Bronchial epithelial cell (primary cell): ENCODE measurements at regions not wholly inside any gene's neighbourhood (a gene's known extent, or its start where the extent isn't known, plus 50 kb on each side); places are given as distances from the start of the nearest gene placed in this dataset.

Source experiments
- DNase-seq: peaks from one replicate; pipeline ENCODE4 v3.0.0-alpha.2; 2010; ENCODE audit warnings: low read depth
- FAIRE-seq: peaks from 2 replicates; lab custom pipeline; 2011; peaks lifted over from hg19 to GRCh38; lab: Jason Lieb, UNC
- H3K27me3 ChIP-seq: 2 replicates; pipeline ENCODE4 v1.5.1; 2011; ENCODE audit warnings: low read length; ENCODE audit not compliant: control insufficient read depth, insufficient read depth
- H3K36me3 ChIP-seq: 2 replicates; pipeline ENCODE4 v1.5.1; 2011; ENCODE audit warnings: low read length; ENCODE audit not compliant: control insufficient read depth, insufficient read depth
- H3K4me3 ChIP-seq: 2 replicates; pipeline ENCODE4 v1.5.1; 2011; ENCODE audit warnings: mild to moderate bottlenecking, low read depth, low read length, control low read depth
- TF ChIP-seq, protein P1 (sequence below): IDR thresholded peaks from 2 replicates; pipeline ENCODE4 v1.5.1; 2011; ENCODE audit warnings: mild to moderate bottlenecking, moderate library complexity, low read length, control low read depth, inconsistent platforms; ENCODE audit not compliant: insufficient read depth, severe bottlenecking

DNA sequence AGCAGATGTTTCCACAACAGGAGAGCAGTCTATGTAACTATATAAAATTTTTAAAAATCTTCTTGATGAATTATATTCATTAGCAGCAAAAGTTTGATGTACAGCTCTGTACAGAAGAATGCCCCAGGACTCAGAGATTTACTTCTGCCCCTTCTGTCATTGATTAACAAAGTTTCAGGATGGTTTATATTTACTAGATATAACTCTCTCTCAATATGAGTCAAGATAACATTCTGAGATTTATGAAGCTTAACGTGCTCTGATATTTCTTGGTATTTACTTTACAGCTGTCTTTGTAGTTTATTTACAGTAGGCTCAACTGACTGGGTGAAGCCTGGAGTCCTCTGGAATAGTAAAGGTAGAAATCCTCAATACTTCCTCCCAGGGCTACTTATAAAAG is 93.6 kb upstream of the HNMT start:
- no peaks in the 10 kb centered on the region for H3K27me3 ChIP-seq
- no peak for DNase-seq
- TF ChIP-seq, protein P1, sequence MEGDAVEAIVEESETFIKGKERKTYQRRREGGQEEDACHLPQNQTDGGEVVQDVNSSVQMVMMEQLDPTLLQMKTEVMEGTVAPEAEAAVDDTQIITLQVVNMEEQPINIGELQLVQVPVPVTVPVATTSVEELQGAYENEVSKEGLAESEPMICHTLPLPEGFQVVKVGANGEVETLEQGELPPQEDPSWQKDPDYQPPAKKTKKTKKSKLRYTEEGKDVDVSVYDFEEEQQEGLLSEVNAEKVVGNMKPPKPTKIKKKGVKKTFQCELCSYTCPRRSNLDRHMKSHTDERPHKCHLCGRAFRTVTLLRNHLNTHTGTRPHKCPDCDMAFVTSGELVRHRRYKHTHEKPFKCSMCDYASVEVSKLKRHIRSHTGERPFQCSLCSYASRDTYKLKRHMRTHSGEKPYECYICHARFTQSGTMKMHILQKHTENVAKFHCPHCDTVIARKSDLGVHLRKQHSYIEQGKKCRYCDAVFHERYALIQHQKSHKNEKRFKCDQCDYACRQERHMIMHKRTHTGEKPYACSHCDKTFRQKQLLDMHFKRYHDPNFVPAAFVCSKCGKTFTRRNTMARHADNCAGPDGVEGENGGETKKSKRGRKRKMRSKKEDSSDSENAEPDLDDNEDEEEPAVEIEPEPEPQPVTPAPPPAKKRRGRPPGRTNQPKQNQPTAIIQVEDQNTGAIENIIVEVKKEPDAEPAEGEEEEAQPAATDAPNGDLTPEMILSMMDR: no peak
- no peaks in the 10 kb centered on the region for H3K36me3 ChIP-seq
- no peak for FAIRE-seq
- H3K4me3 ChIP-seq: no peak overlapping the region

DNA sequence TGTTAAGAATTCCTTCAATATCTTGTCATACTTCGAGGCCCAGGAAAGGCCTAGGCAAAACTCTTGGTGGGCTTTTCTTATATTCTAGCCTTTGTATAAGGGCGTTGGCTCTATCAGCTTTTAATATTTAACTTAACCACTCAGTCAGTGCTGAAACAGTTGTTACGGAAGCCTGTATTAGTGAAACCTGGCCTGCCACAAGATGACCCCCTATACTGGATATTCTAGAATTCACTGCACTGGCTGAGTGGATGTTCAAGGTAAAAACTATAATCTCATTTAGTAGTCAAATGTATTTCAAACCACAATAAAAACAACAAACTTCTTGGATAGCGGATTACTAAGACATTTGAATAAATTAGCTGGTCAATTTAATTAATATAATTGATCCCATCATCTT is 91.7 kb upstream of the HNMT start:
- TF ChIP-seq, protein P1: no peak
- DNase-seq (no peak), FAIRE-seq (no peak)
- no peaks in the 10 kb centered on the region for H3K36me3 ChIP-seq
- H3K4me3 ChIP-seq: no peak overlapping the region
- H3K27me3 ChIP-seq: no peaks in the 10 kb centered on the region

DNA sequence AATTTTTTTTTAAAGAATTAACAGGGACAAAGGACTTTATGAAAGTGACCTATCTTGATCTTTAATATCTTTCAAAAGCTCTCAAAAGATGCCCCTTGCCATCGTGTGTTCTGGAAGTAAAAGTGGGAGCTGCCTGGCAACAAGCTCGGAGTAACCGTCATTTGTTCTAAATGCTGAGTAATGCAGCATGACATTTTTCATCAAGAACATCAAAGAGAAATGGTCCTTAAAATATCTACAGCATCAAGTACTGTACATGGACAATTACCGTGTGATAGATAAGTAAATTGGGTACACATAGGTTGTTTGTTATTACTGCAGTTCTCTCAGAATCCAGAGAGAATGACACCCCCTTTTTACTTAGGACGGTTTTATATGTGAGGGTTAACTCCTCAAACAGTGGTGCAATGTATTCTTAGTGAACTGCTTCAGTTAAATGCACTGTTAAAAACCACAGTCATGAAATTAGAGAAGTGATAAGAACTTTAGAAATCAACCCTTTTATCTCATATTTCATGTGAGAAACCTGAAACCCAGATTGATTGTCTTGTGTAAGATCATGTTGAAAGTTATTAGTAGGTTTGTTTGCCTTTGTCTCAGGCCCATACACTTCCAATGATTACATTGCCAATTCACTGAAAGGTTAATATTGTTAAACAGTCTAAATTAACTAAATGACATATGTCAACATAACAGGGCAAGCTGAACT is 90.6 kb upstream of the HNMT start:
- no peaks in the 10 kb centered on the region for H3K36me3 ChIP-seq
- no peaks in the 10 kb centered on the region for H3K27me3 ChIP-seq
- DNase-seq (no peak), FAIRE-seq (no peak)
- no peak overlapping the region for H3K4me3 ChIP-seq
- TF ChIP-seq, protein P1: no peak

DNA sequence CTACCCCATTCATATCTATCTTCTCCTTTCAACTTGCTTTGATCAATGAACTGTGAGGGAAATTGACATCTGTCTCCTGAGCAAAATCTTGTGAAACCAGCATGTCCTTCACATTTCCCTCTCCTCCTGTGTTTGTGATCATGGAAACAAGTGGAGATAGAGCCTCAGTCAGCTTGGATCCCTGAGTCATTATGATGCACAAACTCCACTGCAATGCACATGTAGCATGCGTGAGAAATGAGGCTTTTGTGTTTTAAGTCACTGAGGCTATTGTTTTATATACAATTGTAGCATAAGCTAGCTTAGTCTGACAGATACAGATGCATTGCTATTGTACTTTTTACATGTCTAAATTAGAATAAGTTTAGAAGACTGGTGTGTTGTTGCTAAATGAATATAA is 85.2 kb upstream of the HNMT start:
- DNase-seq: peak; percentile 16
- no peak for FAIRE-seq

DNA sequence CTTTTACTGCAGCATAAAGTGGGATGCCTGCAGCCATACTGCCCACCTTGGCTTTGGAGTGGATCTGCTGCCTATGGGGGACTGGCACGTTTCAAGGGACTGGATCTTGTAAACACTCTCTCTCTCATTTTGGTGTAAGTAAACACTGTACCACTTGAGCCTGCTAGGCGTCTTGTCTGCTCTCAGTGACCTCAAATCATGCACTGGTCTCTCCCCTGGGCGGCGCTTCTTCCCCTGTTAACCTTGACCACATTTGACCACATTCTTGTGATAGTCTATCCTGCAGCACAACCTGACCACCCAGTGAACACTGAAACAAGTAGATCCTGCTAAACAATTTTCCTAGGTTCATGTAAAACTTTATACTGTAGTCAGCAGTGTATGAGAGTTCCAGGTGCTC is 82.6 kb upstream of the HNMT start:
- TF ChIP-seq, protein P1: no peak
- no peak for DNase-seq
- FAIRE-seq: no peak
- H3K36me3 ChIP-seq: no peaks in the 10 kb centered on the region
- H3K27me3 ChIP-seq: no peaks in the 10 kb centered on the region
- H3K4me3 ChIP-seq: no peak overlapping the region

More for the DNA sequence above, 85.2 kb upstream of the HNMT start:
- no peaks in the 10 kb centered on the region for H3K27me3 ChIP-seq
- TF ChIP-seq, protein P1: no peak
- no peak overlapping the region for H3K4me3 ChIP-seq
- H3K36me3 ChIP-seq: no peaks in the 10 kb centered on the region

DNA sequence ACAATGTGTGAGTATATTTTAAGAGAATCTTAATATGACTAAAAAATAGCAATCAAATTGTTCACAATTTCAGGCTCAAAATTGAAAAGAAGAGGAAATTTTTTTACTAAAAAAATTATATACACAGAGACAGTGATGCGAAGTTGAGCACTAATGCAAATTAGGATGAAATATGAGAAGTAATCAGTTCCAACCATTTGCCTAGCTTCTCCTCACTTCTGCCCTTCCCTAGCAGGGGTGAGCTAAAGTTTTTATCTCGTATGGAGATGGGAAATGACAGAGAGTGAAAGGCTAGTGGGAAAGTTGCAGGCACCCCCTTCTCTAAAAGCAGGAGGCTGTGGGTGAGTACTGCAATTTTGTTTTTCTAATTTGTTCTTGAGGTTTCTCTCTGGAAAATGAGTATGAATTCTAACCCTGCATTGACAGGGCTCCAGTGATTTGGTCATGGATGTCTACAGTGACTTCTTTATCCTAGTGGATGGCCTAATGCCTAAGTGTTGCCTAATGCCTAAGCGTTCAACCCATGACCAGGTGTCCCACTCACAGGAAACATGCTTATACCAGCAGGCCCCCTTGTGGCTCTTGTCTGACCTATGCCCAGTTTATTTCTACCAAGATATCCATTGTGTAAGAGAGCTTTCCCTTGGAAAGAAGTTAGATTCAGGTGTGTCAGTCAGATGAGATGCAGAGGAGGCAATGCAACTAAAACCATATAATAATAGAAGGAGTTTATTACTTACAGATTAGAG is 78.0 kb upstream of the HNMT start:
- Histone ChIP-seq H3K36me3 (no peaks in the 10 kb centered on the region), H3K4me3 (no peak overlapping the region), H3K27me3 (no peaks in the 10 kb centered on the region)
- TF ChIP-seq, protein P1: peak; percentile 30
- peak; percentile 43 for DNase-seq
- no peak for FAIRE-seq
